Liver (tissue), 8 donors: ENCODE measurements at regions not wholly inside any gene's neighbourhood (a gene's known extent, or its start where the extent isn't known, plus 50 kb on each side); places are given as distances from the start of the nearest gene placed in this dataset.

Experiments
- DNase-seq: peaks from one replicate; pipeline ENCODE4 v3.0.0-alpha.2; 2017; ENCODE audit warnings: low spot score
- H3K27ac ChIP-seq, 2 donors: one replicate each; pipeline ENCODE4 v1.7.0; 2013; ENCODE audit warnings: inconsistent platforms in 2 of 2, low read length in 2 of 2, control low read depth in 1 of 2, low read depth in 1 of 2, mild to moderate bottlenecking in 1 of 2
- H3K27me3 ChIP-seq, 4 donors: one replicate each; pipeline versions ENCODE4 v1.6.1 to v1.7.0; 2013; ENCODE audit warnings: low read length in 3 of 4, inconsistent platforms in 1 of 4, mild to moderate bottlenecking in 1 of 4, moderate library complexity in 1 of 4; ENCODE audit not compliant: control insufficient read depth in 4 of 4, insufficient read depth in 4 of 4
- H3K36me3 ChIP-seq, 4 donors: one replicate each; pipeline versions ENCODE4 v1.6.1 to v1.7.0; 2013; ENCODE audit warnings: low read length in 3 of 4, mild to moderate bottlenecking in 3 of 4, low read depth in 1 of 4, moderate library complexity in 1 of 4; ENCODE audit not compliant: control insufficient read depth in 4 of 4, insufficient read depth in 3 of 4
- H3K4me1 ChIP-seq, 4 donors: one replicate each; pipeline versions ENCODE4 v1.6.1 to v1.7.0; 2013; ENCODE audit warnings: low read length in 3 of 4, mild to moderate bottlenecking in 3 of 4, moderate library complexity in 1 of 4; ENCODE audit not compliant: control insufficient read depth in 4 of 4, insufficient read depth in 4 of 4
- H3K4me3 ChIP-seq, 3 donors: one replicate each; pipeline versions ENCODE4 v1.6.1 to v1.7.0; 2013; ENCODE audit warnings: low read length in 3 of 3, control low read depth in 1 of 3, low read depth in 1 of 3, mild to moderate bottlenecking in 1 of 3
- H3K9ac ChIP-seq, 2 donors: one replicate each; pipeline ENCODE4 v1.7.0; 2013; ENCODE audit warnings: low read length in 2 of 2, mild to moderate bottlenecking in 2 of 2, moderate library complexity in 2 of 2, control low read depth in 1 of 2, low read depth in 1 of 2
- H3K9me3 ChIP-seq, 4 donors: one replicate each; pipeline versions ENCODE4 v1.6.1 to v1.7.0; 2013; ENCODE audit warnings: low read length in 3 of 4; ENCODE audit not compliant: control insufficient read depth in 4 of 4
- ATF3 ChIP-seq: IDR thresholded peaks from 2 replicates; pipeline ENCODE4 v1.6.1; 2016; ENCODE audit warnings: antibody characterized with exemption
- CTCF ChIP-seq: fragments of 150-350 bp; IDR thresholded peaks from 2 replicates; pipeline ENCODE4 v1.5.1; 2017; ENCODE audit warnings: improper control_type of control experiment, low read depth, low read length; ENCODE audit not compliant: missing input control
- EGR1 ChIP-seq, 2 donors: IDR thresholded peaks; 2 replicates each; pipeline ENCODE4 v1.6.1; 2016 to 2018; ENCODE audit warnings: antibody characterized with exemption in 2 of 2, low read depth in 2 of 2
- FOXA1 ChIP-seq: IDR thresholded peaks from 2 replicates; pipeline ENCODE4 v1.6.1; 2016; ENCODE audit warnings: antibody characterized with exemption
- FOXA2 ChIP-seq: IDR thresholded peaks from 2 replicates; pipeline ENCODE4 v1.6.1; 2016; ENCODE audit warnings: antibody characterized with exemption
- GABPA ChIP-seq, 2 donors: IDR thresholded peaks in 1 of 2; conservative IDR thresholded peaks in 1 of 2; 2 replicates each; pipeline ENCODE4 v1.6.1; 2016; ENCODE audit warnings: antibody characterized with exemption in 2 of 2, mild to moderate bottlenecking in 1 of 2, moderate library complexity in 1 of 2
- HNF4A ChIP-seq, 2 donors: conservative IDR thresholded peaks; 2 replicates each; pipeline ENCODE4 v1.6.1; 2016; ENCODE audit warnings: antibody characterized with exemption in 2 of 2, mild to moderate bottlenecking in 2 of 2
- HNF4G ChIP-seq: IDR thresholded peaks from 2 replicates; pipeline ENCODE4 v1.6.1; 2016; ENCODE audit warnings: antibody characterized with exemption
- JUND ChIP-seq, 2 donors: IDR thresholded peaks; 2 replicates each; pipeline ENCODE4 v1.6.1; 2016; ENCODE audit warnings: antibody characterized with exemption in 2 of 2
- MAX ChIP-seq: IDR thresholded peaks from 2 replicates; pipeline ENCODE4 v1.6.1; 2016; ENCODE audit warnings: antibody characterized with exemption
- NR2F2 ChIP-seq: IDR thresholded peaks from 2 replicates; pipeline ENCODE4 v1.6.1; 2016; ENCODE audit warnings: antibody characterized with exemption
- RAD21 ChIP-seq, 2 donors: IDR thresholded peaks; 2 replicates each; pipeline ENCODE4 v1.6.1; 2016; ENCODE audit warnings: antibody characterized with exemption in 2 of 2, mild to moderate bottlenecking in 2 of 2
- RXRA ChIP-seq, 2 donors: IDR thresholded peaks; 2 replicates each; pipeline ENCODE4 v1.6.1; 2017 to 2018; ENCODE audit warnings: antibody characterized with exemption in 2 of 2, mild to moderate bottlenecking in 1 of 2
- SP1 ChIP-seq: IDR thresholded peaks from 2 replicates; pipeline ENCODE4 v1.6.1; 2018; ENCODE audit warnings: antibody characterized with exemption, mild to moderate bottlenecking
- TAF1 ChIP-seq: conservative IDR thresholded peaks from 2 replicates; pipeline ENCODE4 v1.6.1; 2016; ENCODE audit warnings: antibody characterized with exemption, mild to moderate bottlenecking
- YY1 ChIP-seq: IDR thresholded peaks from 2 replicates; pipeline ENCODE4 v1.6.1; 2016; ENCODE audit warnings: antibody characterized with exemption, mild to moderate bottlenecking
- WGBS: extraction: QIAGEN DNeasy Blood & Tissue Kit; methylation state at CpG from one replicate; pipeline ENCODE4 v1.1.7; 2013; 5-methylcytosine and 5-hydroxymethylcytosine counted together
- donor health status: healthy.
- donor health status: healthy.
- donor health status: healthy.
- donor health status: healthy.
- donor health status: healthy.

GRCh38 chr14:89724628-89724960 lies 229.9 kb downstream of the EFCAB11 start:
- H3K9me3 ChIP-seq = no peaks in the 10 kb centered on the region
- H3K4me1 ChIP-seq = peaks cover 3 to 10% (median 5%) of the 10 kb centered on the region in 4 donors
- no peak overlapping the region for H3K4me3 ChIP-seq
- no peak for TF ChIP-seq CTCF
- TF ChIP-seq FOXA1 = no peak
- TF ChIP-seq GABPA (IDR thresholded peaks at IDR 0.05 in 1 of 2, conservative IDR thresholded peaks at IDR 0.05 in 1 of 2) = no peak
- TF ChIP-seq HNF4G = no peak
- no peak for TF ChIP-seq SP1
- no peak for TF ChIP-seq ATF3
- TF ChIP-seq TAF1 = no peak
- TF ChIP-seq RAD21 (IDR thresholded peaks at IDR 0.05) = no peak
- TF ChIP-seq RXRA (IDR thresholded peaks at IDR 0.05) = no peak
- no peak for TF ChIP-seq YY1
- no peak for TF ChIP-seq EGR1 (IDR thresholded peaks at IDR 0.05; ENCODE audit: low read depth in 2 of 2)
- TF ChIP-seq JUND (IDR thresholded peaks at IDR 0.05) = no peak
- no peak for TF ChIP-seq FOXA2
- no peak for TF ChIP-seq NR2F2
- no peak for TF ChIP-seq MAX
- H3K36me3 ChIP-seq = no peaks in the 10 kb centered on the region
- H3K27me3 ChIP-seq = no peaks in the 10 kb centered on the region
- no peak overlapping the region for H3K9ac ChIP-seq
- H3K27ac ChIP-seq = no peak overlapping the region
- WGBS = 70% methylated on average over 8 of the region's 8 CpGs
- no peak for DNase-seq

- DNase-seq = peak; percentile 30
- Histone ChIP-seq H3K9me3 (no peaks in the 10 kb centered on the region), H3K27ac (peak overlapping the region in 1 of 2 donors; percentile 9), H3K36me3 (no peaks in the 10 kb centered on the region), H3K27me3 (no peaks in the 10 kb centered on the region), H3K4me3 (no peak overlapping the region), H3K4me1 (peaks cover 3 to 10% (median 5%) of the 10 kb centered on the region in 4 donors), H3K9ac (no peak overlapping the region)
- no peak for TF ChIP-seq EGR1 (IDR thresholded peaks at IDR 0.05; ENCODE audit: low read depth in 2 of 2)
- TF ChIP-seq HNF4G = no peak
- no peak for TF ChIP-seq NR2F2
- peak; percentile 45 to 59 for TF ChIP-seq HNF4A (conservative IDR thresholded peaks at IDR 0.05)
- TF ChIP-seq RXRA (IDR thresholded peaks at IDR 0.05) = peak; percentile 31 to 40
- TF ChIP-seq SP1 = peak; percentile 23
- no peak for TF ChIP-seq GABPA (IDR thresholded peaks at IDR 0.05 in 1 of 2, conservative IDR thresholded peaks at IDR 0.05 in 1 of 2)
- peak; percentile 47 for TF ChIP-seq FOXA2
- TF ChIP-seq JUND (IDR thresholded peaks at IDR 0.05) = no peak
- peak; percentile 33 for TF ChIP-seq FOXA1
- 41% methylated on average over 7 of the region's 7 CpGs for WGBS
Observed at GRCh38 chr14:89723930-89724627, 230.5 kb downstream of the EFCAB11 start.

- Histone ChIP-seq H3K4me3 (no peak overlapping the region), H3K27ac (no peak overlapping the region), H3K27me3 (no peaks in the 10 kb centered on the region), H3K9ac (no peak overlapping the region), H3K4me1 (peaks cover 3 to 10% (median 5%) of the 10 kb centered on the region in 4 donors), H3K9me3 (no peaks in the 10 kb centered on the region), H3K36me3 (no peaks in the 10 kb centered on the region)
- 87% methylated on average over 6 of the region's 6 CpGs for WGBS
- TF ChIP-seq NR2F2 (no peak), ATF3 (no peak), EGR1 (IDR thresholded peaks at IDR 0.05; ENCODE audit: low read depth in 2 of 2) (no peak), CTCF (no peak), MAX (no peak)
- DNase-seq = peak; percentile 12
Observed at GRCh38 chr14:89721956-89722355, 232.6 kb downstream of the EFCAB11 start.
